A673 (cell line): ENCODE measurements at regions not wholly inside any gene's neighbourhood (a gene's known extent, or its start where the extent isn't known, plus 50 kb on each side); places are given as distances from the start of the nearest gene placed in this dataset.

Experiments
- BruUV-seq: library from RNA; stranded (reverse); fragments of 400-500 nt; replicated peaks from 2 replicates; lab custom pipeline; 2021; lab: Mats Ljungman, UMichigan
- CTCF ChIA-PET: fragments of 300-600 bp; sonication (Branson Sonifier 250); formaldehyde crosslinking; loops from one replicate; lab custom pipeline; 2022; ENCODE audit warnings: antibody characterized with exemption; lab: Charles Lee
- POLR2A ChIA-PET: fragments of 300-600 bp; sonication (Branson Sonifier 250); formaldehyde crosslinking; loops from one replicate; lab custom pipeline; 2022; ENCODE audit warnings: antibody characterized with exemption; ENCODE audit not compliant: low non-redundant PET; lab: Charles Lee
- DNase-seq: peaks from one replicate; pipeline ENCODE4 v3.0.0-alpha.2; 2015; ENCODE audit warnings: low spot score
- H3K27ac ChIP-seq: fragments of 200-600 bp; sonication (generic); 2 replicates; pipeline ENCODE4 v1.5.1; 2016; ENCODE audit warnings: mixed run types, low read depth, mild to moderate bottlenecking, mixed read lengths, antibody characterized with exemption, low read length; ENCODE audit not compliant: poor library complexity, severe bottlenecking
- H3K27me3 ChIP-seq: fragments of 200-600 bp; sonication (generic); replicated peaks from 2 replicates; pipeline ENCODE4 v1.6.1; 2017; ENCODE audit warnings: mixed run types, low read depth, mild to moderate bottlenecking, mixed read lengths, antibody characterized with exemption, low read length; ENCODE audit not compliant: insufficient read depth, poor library complexity
- H3K36me3 ChIP-seq: fragments of 200-600 bp; sonication (generic); 2 replicates; pipeline ENCODE4 v1.6.1; 2016; ENCODE audit warnings: mixed run types, mild to moderate bottlenecking, mixed read lengths, antibody characterized with exemption, low read length; ENCODE audit not compliant: insufficient read depth, poor library complexity, severe bottlenecking
- H3K4me1 ChIP-seq: fragments of 200-600 bp; sonication (generic); 2 replicates; pipeline ENCODE4 v1.6.1; 2017; ENCODE audit warnings: mixed run types, mild to moderate bottlenecking, mixed read lengths, antibody characterized with exemption, low read length; ENCODE audit not compliant: insufficient read depth, poor library complexity, severe bottlenecking
- H3K4me3 ChIP-seq: fragments of 200-600 bp; sonication (generic); 2 replicates; pipeline ENCODE4 v1.5.1; 2016; ENCODE audit warnings: low read depth, mixed run types, mild to moderate bottlenecking, mixed read lengths, low read length; ENCODE audit not compliant: poor library complexity, severe bottlenecking
- H3K9me3 ChIP-seq: fragments of 200-600 bp; sonication (generic); 2 replicates; pipeline ENCODE4 v1.6.1; 2016; ENCODE audit warnings: mixed run types, low read depth, mild to moderate bottlenecking, mixed read lengths, antibody characterized with exemption, low read length; ENCODE audit not compliant: poor library complexity, severe bottlenecking
- EZH2 ChIP-seq: fragments of 200-600 bp; sonication (generic); IDR thresholded peaks from 2 replicates; pipeline ENCODE4 v1.6.1; 2017; ENCODE audit warnings: borderline replicate concordance, low read depth, mild to moderate bottlenecking, mixed read lengths, antibody characterized with exemption, low read length; ENCODE audit not compliant: poor library complexity, severe bottlenecking
- intact Hi-C: fragments of 100-400 bp; cut with micrococcal nuclease; formaldehyde crosslinking; loops from one replicate; pipeline ENCODE4 v1.10.0; 2022; ENCODE audit not compliant: unreplicated experiment
- TF ChIP-seq, protein P1 (sequence below): fragments of 300-800, 200-600 bp; sonication (generic); conservative IDR thresholded peaks from 2 replicates; pipeline ENCODE4 v1.5.1; 2017; ENCODE audit warnings: low read depth, mild to moderate bottlenecking, antibody characterized with exemption, low read length, moderate library complexity, mixed read lengths

- ChIA-PET CTCF (no interaction called here), POLR2A (no interaction called here)
- intact Hi-C loops: no loop called here
- no peak overlapping the region for H3K27ac ChIP-seq
- no peaks in the 10 kb centered on the region for H3K36me3 ChIP-seq
- TF ChIP-seq EZH2: no peak
- TF ChIP-seq, protein P1, sequence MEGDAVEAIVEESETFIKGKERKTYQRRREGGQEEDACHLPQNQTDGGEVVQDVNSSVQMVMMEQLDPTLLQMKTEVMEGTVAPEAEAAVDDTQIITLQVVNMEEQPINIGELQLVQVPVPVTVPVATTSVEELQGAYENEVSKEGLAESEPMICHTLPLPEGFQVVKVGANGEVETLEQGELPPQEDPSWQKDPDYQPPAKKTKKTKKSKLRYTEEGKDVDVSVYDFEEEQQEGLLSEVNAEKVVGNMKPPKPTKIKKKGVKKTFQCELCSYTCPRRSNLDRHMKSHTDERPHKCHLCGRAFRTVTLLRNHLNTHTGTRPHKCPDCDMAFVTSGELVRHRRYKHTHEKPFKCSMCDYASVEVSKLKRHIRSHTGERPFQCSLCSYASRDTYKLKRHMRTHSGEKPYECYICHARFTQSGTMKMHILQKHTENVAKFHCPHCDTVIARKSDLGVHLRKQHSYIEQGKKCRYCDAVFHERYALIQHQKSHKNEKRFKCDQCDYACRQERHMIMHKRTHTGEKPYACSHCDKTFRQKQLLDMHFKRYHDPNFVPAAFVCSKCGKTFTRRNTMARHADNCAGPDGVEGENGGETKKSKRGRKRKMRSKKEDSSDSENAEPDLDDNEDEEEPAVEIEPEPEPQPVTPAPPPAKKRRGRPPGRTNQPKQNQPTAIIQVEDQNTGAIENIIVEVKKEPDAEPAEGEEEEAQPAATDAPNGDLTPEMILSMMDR: no peak
- H3K4me1 ChIP-seq: no peaks in the 10 kb centered on the region
- BruUV-seq: no TSS peak
- no peaks in the 10 kb centered on the region for H3K27me3 ChIP-seq
- H3K4me3 ChIP-seq: no peak overlapping the region
- DNase-seq: no peak
- H3K9me3 ChIP-seq: no peaks in the 10 kb centered on the region
Measured at GRCh38 chr10:105611244-105611798, 970.2 kb downstream of the SORCS3 start.

DNA sequence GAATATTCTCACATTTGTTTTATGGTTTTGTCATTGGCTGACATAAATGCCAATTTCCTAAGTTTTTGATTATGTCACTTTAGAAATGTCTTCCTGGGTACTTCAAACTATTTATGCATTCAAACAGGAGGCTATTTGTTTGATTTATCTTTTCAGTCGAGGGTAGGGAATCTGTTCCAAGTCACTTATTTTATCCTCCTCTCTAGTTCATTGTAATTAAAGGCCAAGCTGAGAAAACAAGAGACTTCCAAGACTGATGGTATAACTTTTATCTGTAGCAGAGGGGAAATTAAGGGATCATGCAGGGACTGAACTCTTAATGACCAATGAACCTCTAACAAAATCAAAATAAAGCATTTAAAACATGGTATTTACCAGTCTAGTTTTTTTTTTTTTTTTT is 968.4 kb downstream of the SORCS3 start:
- no TSS peak for BruUV-seq
- DNase-seq: no peak
- Histone ChIP-seq H3K4me3 (no peak overlapping the region), H3K36me3 (no peaks in the 10 kb centered on the region), H3K9me3 (no peaks in the 10 kb centered on the region), H3K27me3 (no peaks in the 10 kb centered on the region), H3K4me1 (peaks cover 3% of the 10 kb centered on the region), H3K27ac (no peak overlapping the region)
- ChIA-PET POLR2A (no interaction called here), CTCF (no interaction called here)
- intact Hi-C loops: no loop called here
- no peak for TF ChIP-seq EZH2
- TF ChIP-seq, protein P1: no peak

- CTCF ChIA-PET: no interaction called here
- no peak for TF ChIP-seq EZH2
- TF ChIP-seq, protein P1: no peak
- peaks cover 3% of the 10 kb centered on the region for H3K4me1 ChIP-seq
- H3K36me3 ChIP-seq: no peaks in the 10 kb centered on the region
- H3K27me3 ChIP-seq: no peaks in the 10 kb centered on the region
- intact Hi-C loops: no loop called here
- BruUV-seq: no TSS peak
- no peaks in the 10 kb centered on the region for H3K9me3 ChIP-seq
- DNase-seq: peak; percentile 30
- no peak overlapping the region for H3K4me3 ChIP-seq
- no peak overlapping the region for H3K27ac ChIP-seq
- POLR2A ChIA-PET: interaction anchor here (0.7 kb wide), 1 partner anchor 21 kb away, joined by 4 read pairs; no protein-coding TSS in a partner anchor
Measured at GRCh38 chr10:105605918-105606317, 964.8 kb downstream of the SORCS3 start.
